Colon (tissue), 2 donors: ENCODE measurements at regions not wholly inside any gene's neighbourhood (a gene's known extent, or its start where the extent isn't known, plus 50 kb on each side); places are given as distances from the start of the nearest gene placed in this dataset.

Experiments used
- FAIRE-seq: peaks from 2 replicates; lab custom pipeline; 2012; peaks lifted over from hg19 to GRCh38; lab: Jason Lieb, UNC
- donor health status: control.
- donor health status: control.

DNA sequence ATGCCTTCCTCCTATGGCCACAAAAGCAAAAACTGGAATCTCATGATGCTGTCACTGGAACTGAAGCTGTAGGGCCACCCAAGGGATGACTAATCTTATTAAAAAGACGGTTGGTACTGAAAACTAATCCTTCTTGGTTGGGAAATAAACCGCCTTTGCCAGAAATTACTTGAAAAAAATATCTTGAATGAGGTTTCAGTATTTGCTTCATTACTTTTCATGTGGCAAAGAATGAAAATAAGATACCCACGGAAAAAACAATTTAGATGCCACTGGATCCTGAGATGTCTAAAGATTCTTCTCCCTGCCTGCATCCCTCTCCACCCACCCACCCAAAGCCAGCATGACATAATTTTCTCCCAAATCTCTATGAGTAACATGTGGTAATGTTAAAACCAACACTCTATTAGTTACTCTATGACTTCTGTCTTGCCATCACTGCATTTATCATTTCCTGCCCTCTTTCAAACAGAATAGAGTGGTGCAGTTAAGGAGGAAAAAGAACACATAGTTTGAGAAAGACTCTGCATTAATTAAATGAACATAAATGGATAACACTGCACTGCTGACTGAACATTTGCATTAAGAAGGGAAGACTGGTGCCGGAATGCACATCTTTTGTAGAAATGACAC is 111.8 kb upstream of the DPH6 start:
- no peak for FAIRE-seq

- FAIRE-seq: no peak
Observed at GRCh38 chr15:35663956-35664355, 118.0 kb upstream of the DPH6 start.

DNA sequence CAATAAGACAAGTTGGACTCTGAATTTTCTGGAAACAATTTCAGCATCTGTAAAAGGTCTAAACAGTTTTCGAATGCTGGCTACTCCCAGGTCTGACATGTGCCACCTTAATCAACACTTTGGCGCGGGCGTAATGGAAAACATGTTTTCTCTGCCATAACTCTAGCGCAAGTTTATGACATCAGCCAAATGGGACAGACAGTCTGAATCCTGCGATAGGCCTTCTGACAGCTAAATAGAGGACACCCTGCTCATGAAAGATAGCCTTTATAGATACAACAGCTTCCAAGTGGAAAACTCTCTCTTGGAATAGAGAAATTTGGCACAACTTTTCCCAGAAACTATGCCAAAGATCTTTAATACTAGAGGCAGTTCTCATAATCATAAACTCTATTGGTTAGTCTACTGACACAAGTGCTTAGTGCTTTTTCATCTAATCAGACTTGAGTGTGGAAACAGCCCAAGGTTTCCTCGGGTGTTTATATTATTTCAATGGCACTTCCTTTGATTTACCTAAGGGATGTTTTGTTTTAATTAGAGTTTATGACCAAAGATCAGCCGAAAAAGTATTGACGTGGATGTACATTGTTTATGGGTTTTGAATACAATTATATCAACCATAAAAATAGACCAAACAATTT is 120.1 kb upstream of the DPH6 start:
- no peak for FAIRE-seq

DNA sequence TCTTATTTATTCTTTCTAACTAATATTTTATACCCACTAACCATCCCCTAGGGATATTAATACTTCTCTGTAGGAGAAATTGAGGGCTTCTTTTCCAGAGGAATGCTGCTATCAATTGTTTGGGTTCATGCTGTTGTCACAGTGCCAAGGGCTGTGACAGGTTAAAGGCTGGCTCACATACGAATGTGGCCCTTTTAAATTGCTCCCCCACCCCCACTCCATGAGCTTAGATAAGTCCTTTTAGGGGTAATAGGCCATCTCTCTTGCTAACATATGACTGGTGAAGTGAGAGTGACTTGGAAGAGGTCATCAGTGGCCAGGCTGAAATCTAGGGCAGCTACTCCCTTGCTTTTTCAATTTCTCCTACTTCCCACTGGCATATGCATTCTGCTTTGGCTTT is 121.9 kb upstream of the DPH6 start:
- no peak for FAIRE-seq

DNA sequence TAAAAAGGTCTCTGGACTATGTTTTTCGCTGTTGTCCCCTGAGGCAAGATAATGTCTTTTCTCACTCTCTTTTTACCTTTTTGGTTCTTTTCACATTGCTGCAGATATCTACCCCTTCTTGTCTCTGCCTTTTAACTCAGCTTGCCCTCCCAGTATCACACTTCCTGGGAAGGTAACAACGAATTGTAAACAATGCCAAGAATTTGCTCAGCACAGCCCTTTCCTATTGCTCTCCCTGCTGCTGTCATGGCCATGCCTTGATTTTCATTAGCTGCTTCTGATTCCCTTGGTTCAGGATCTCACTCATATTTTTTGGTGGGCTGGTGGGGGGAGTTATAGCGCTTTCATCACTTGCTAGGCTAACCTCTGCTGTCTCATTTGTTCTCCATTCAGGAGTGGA is 123.1 kb upstream of the DPH6 start:
- no peak for FAIRE-seq

- FAIRE-seq: no peak
Observed at GRCh38 chr15:35669432-35670045, 123.6 kb upstream of the DPH6 start.

- FAIRE-seq: no peak
Observed at GRCh38 chr15:35671197-35671596, 125.2 kb upstream of the DPH6 start.

GRCh38 chr15:35671981-35672380 is 126.0 kb upstream of the DPH6 start:
- no peak for FAIRE-seq

- no peak for FAIRE-seq
Observed at GRCh38 chr15:35673093-35673684, 127.2 kb upstream of the DPH6 start.

DNA sequence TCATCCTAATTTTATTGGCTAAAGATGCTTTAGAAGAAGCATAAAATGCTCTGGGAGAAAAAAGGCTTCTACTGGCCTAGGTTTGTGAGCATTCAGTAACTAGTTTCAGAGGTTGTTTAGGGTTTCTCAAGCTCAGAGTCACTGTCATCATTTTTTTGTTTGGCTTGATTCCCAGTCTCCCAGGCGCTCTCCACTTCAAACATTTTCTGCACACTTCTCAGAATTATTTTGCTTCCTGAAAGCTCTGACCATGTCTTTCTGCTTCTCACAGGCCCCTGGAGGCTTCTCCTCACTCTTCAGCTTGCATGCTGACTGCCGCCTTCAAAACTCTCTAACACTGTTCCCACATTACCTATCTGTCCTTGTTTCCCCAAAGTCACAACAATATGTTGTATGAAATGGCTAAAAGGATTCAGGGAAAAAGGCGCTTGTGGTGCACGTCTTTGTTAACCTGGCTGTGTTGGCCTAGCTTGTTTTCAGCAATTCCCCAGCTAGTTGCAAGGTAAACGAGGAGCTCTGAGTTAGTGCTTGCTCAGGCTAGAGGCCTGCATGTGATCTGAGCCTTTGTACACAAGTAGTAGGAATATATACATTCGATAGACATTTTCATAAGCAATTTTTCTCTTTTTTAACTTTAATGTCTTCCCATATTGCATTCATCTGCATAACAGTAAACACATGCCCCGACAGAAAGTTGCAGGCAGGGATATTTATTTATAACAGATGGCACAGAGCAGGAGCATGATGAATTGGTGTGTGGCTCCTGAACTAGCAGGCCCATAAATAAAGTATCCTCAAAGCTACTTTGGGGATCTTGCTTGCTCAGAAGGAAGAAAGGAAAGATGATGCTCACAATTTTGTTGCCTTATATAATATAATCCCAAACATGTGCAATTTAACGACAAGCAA is 129.2 kb upstream of the DPH6 start:
- FAIRE-seq: no peak

DNA sequence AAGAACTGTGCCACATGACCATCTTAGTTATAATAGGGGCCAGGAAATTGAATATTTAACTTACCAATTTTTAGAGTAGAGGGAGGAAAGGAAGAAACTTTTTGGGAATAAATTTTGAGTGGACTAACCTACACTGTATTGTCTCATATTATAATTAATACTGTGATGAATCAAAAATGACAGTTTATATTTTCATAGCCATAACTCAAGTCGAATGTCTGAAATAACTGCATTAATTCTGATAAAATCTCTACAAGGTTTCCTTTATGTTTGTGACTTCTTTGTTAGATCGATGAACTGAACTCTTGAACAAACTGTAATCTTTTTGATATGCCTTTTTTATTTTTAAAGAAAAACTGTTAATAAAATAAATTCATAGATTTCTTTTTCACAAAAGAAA is 132.8 kb upstream of the DPH6 start:
- no peak for FAIRE-seq

GRCh38 chr15:35679186-35679585 is 133.2 kb upstream of the DPH6 start:
- FAIRE-seq: no peak

GRCh38 chr15:35680951-35681350 is 135.0 kb upstream of the DPH6 start:
- FAIRE-seq: no peak

DNA sequence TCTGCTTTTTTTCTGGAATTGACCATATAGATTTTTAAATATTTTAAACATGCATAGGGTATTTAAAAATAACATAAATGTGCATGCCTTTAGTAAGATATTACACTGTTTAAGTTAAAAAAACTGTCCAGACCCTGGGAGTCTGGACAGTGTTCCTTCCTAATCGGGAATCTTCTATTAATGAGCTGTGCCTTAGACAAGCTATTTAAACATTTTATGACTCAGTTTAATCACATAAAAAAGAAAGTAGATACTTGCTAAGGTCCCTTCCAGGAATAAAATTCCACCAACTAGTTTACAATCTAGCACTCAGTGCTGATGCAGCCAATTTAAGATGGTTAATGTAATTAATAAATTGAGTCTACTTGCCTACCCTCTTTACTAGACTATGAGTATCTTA is 140.4 kb upstream of the DPH6 start:
- no peak for FAIRE-seq

DNA sequence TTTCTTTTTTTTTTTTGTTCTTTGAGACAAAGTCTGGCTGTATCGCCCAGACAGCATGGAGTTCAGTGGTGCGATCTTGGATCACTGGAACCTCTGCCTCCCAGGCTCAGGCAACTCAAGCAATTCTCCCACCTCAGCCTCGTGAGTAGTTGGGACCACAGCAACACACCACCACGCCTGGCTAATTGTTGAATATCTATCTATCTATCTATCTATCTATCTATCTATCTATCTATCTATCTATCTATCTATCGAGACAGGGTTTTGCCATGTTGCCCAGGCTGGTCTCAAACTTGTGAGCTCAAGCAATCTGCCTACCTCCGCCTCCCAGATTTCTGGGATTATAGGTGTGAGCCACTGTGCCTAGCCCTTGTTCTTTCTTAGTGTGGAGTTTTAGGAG is 143.3 kb upstream of the DPH6 start:
- FAIRE-seq: no peak

- no peak for FAIRE-seq
Observed at GRCh38 chr15:35690089-35690488, 144.1 kb upstream of the DPH6 start.

DNA sequence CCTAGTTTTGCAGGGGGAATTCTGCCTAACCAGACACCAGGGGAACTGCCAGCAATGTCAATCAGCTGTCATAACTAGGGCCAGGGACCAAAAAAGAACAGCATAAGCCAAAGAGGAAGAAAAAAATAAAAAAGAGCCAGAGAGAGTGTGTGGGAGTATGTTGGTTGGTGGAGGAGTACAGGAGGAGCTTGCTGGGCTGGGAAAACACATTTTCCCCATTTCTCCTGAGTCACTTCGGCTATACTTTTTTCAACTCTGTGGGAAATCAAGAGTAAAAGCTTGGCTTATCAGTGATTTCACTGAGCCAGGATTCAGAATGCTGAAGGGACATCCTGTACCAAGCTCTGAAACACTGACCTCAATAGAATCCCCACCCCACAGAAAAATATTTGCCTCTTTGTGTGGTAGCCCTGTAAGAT is 144.7 kb upstream of the DPH6 start:
- no peak for FAIRE-seq

DNA sequence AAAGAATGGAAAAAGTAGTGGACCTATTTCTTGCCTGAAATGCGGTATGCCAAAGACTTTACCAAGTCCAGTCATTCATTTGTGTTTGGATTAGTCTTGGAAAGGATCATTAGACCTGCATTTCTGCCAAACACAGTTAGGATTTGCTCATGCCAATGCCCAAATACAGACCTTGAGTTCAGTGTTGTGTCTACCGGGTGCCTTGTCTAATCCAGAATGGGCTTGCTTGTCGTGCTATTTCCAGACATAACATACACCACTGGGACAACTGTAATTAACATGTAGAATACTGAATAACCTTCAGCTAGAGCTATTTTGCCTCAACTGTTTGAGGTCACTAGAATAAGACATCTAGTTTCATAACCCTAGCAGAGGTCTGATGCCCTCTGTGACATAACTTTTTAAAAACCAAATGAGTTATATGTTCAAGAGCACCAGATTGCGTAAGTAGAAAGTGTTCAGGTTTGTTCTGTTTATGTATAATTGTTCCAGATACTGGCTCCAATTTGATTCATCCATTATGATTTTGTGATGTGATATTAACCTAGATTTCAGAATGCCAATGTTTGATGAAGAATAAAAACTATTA is 145.3 kb upstream of the DPH6 start:
- FAIRE-seq: no peak

DNA sequence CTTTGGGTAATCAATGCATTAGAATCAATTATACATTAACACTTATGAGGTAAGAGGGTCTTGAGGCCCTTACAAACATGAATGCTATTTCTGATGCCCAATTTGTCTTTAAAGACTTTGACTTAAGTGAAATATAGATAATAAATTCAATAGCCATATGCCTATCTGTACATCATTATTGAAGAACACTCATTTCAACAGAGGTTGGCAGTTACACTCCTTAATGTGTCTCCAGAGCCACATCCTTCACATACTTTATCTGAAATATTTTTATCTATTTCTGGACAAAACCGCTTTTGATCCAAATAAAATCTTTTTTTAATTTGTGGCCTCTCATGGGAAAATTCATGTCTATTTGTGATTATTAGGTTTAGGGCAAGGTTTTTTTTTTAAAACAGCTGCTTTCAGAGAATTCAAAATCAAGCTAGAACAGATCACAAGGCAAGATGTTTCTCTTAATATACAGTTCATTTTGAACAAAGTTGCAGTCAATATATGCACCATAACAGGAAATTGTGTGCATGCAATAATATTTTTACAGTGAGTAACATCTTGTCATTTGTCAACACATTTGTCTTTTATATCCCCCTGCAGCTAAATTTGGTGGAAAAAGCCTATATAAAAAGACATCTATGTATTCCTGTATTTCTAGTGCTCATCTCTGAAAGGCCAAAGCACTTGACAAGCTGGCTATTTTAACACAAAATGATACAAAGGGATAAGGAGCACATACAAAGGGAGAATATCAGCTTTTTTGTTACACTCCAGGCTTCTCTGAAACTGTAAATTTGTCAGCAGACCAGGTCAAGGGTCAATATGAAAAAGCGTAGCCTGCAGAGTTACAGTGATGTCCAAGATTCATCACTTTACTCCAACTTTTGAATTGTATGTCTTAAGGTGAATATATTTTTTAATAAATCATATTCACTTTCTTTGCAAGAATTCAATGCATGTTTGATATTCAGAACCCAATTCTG is 146.2 kb upstream of the DPH6 start:
- no peak for FAIRE-seq

- FAIRE-seq: no peak
Observed at GRCh38 chr15:35693286-35693685, 147.3 kb upstream of the DPH6 start.

GRCh38 chr15:35693886-35694285 is 147.9 kb upstream of the DPH6 start:
- no peak for FAIRE-seq
